HG03097 (cell line): ENCODE measurements at regions not wholly inside any gene's neighbourhood (a gene's known extent, or its start where the extent isn't known, plus 50 kb on each side); places are given as distances from the start of the nearest gene placed in this dataset.

Source experiments
- ATAC-seq: cut with Tn5 transposase; IDR thresholded peaks from one replicate; pipeline ENCODE4 v1.9.1; 2021; ENCODE audit not compliant: unreplicated experiment, low FRiP score

- ATAC-seq, result no peak
Measured at GRCh38 chr5:67297802-67298532, 101.4 kb upstream of the CD180 start.

GRCh38 chr5:67297376-67297775 lies 100.8 kb upstream of the CD180 start:
- ATAC-seq, result no peak

- ATAC-seq, result no peak
Measured at GRCh38 chr5:67294266-67294938, 97.8 kb upstream of the CD180 start.

GRCh38 chr5:67293226-67293625 lies 96.6 kb upstream of the CD180 start:
- ATAC-seq, result no peak

- no peak for ATAC-seq
Measured at GRCh38 chr5:67292201-67292940, 95.8 kb upstream of the CD180 start.

GRCh38 chr5:67291671-67292070 lies 95.1 kb upstream of the CD180 start:
- no peak for ATAC-seq

- ATAC-seq, result no peak
Measured at GRCh38 chr5:67291066-67291465, 94.5 kb upstream of the CD180 start.

- no peak for ATAC-seq
Measured at GRCh38 chr5:67290655-67291054, 94.1 kb upstream of the CD180 start.

- no peak for ATAC-seq
Measured at GRCh38 chr5:67289763-67290521, 93.3 kb upstream of the CD180 start.

GRCh38 chr5:67287510-67288268 lies 91.1 kb upstream of the CD180 start:
- ATAC-seq, result no peak

GRCh38 chr5:67286006-67286405 lies 89.4 kb upstream of the CD180 start:
- no peak for ATAC-seq

- ATAC-seq, result no peak
Measured at GRCh38 chr5:67283988-67284487, 87.4 kb upstream of the CD180 start.

- no peak for ATAC-seq
Measured at GRCh38 chr5:67283275-67283987, 86.8 kb upstream of the CD180 start.

GRCh38 chr5:67281874-67282273 lies 85.3 kb upstream of the CD180 start:
- no peak for ATAC-seq

GRCh38 chr5:67273689-67274356 lies 77.2 kb upstream of the CD180 start:
- ATAC-seq, result no peak

- no peak for ATAC-seq
Measured at GRCh38 chr5:67272453-67273130, 76.0 kb upstream of the CD180 start.

- ATAC-seq, result no peak
Measured at GRCh38 chr5:67268231-67269021, 71.8 kb upstream of the CD180 start.
